ENCODE measurements at regions not wholly inside any gene's neighbourhood (a gene's known extent, or its start where the extent isn't known, plus 50 kb on each side); places are given as distances from the start of the nearest gene placed in this dataset.
"Not testable (repeated sequence)": the region's sequence is repeated elsewhere in the genome, so short reads cannot be mapped to it uniquely, and the experiment has no call there.

- in situ Hi-C loops (cut with MboI; ENCODE audit: low sequenced_read_pairs): no loop called here
- Histone ChIP-seq H2BK20ac (ENCODE audit: low read depth, low read length) (no peak overlapping the region), H2BK120ac (ENCODE audit: low read depth, low read length) (no peak overlapping the region), H3K9me1 (ENCODE audit: insufficient read depth, low read length) (no peaks in the 10 kb centered on the region), H3K9ac (ENCODE audit: low read depth, low read length) (no peak overlapping the region), H3K4me3 (ENCODE audit: insufficient read depth, low read depth, low read length) (no peak overlapping the region), H4K91ac (ENCODE audit: insufficient read depth, low read depth, low read length) (no peak overlapping the region), H3K4me1 (ENCODE audit: control insufficient read depth, insufficient read depth, low read length) (peaks cover 3% of the 10 kb centered on the region), H2AFZ (replicated peaks; ENCODE audit: low read length, poor library complexity) (no peak overlapping the region), H2BK5ac (ENCODE audit: low read depth, low read length, poor library complexity, severe bottlenecking) (no peak overlapping the region), H4K8ac (ENCODE audit: low read depth in 2 of 2, low read length in 2 of 2) (no peak overlapping the region), H3K4me2 (ENCODE audit: low read depth, low read length) (no peak overlapping the region), H3K4ac (ENCODE audit: low read depth, low read length) (no peak overlapping the region), H2AK5ac (ENCODE audit: low read depth, low read length) (no peak overlapping the region), H2AK9ac (replicated peaks; ENCODE audit: low read depth, low read length, poor library complexity) (no peak overlapping the region), H4K5ac (ENCODE audit: low read depth, low read length) (no peak overlapping the region), H3K79me1 (ENCODE audit: low read depth in 1 of 2, low read length in 2 of 2) (no peaks in the 10 kb centered on the region), H3K14ac (replicated peaks; ENCODE audit: low read depth, low read length) (no peak overlapping the region), H3K36me3 (ENCODE audit: control insufficient read depth, insufficient read depth, low read length) (no peaks in the 10 kb centered on the region), H3K27me3 (ENCODE audit: control insufficient read depth, insufficient read depth, low read length) (no peaks in the 10 kb centered on the region), H4K20me1 (ENCODE audit: insufficient read depth, low read length) (no peaks in the 10 kb centered on the region), H3K23ac (ENCODE audit: low read depth, low read length) (no peak overlapping the region), H3K9me3 (ENCODE audit: control insufficient read depth, insufficient read depth, low read length) (no peaks in the 10 kb centered on the region), H2BK15ac (ENCODE audit: low read depth, low read length) (no peak overlapping the region), H3K27ac (ENCODE audit: insufficient read depth, low read length) (no peak overlapping the region), H3K56ac (ENCODE audit: extremely low read depth, insufficient read depth, low read length) (no peak overlapping the region), H3K18ac (ENCODE audit: low read depth, low read length) (no peak overlapping the region)
- no peak for ATAC-seq (ENCODE audit: low read depth)
- dilution Hi-C loops (cut with HindIII; ENCODE audit: low sequenced_read_pairs, unreplicated experiment): no loop called here
- no peak for DNase-seq
- no peak for TF ChIP-seq POLR2A (IDR thresholded peaks at IDR 0.05; ENCODE audit: low read depth, low read length)
- TF ChIP-seq CHD1 (IDR thresholded peaks at IDR 0.05; ENCODE audit: low read depth, low read length): no peak
- no peak for TF ChIP-seq MAFK (IDR thresholded peaks at IDR 0.05; ENCODE audit: low read depth, low read length)
- TF ChIP-seq SMC3 (IDR thresholded peaks at IDR 0.05; ENCODE audit: low read depth, low read length): no peak
- no peak for TF ChIP-seq ELK1 (IDR thresholded peaks at IDR 0.05; ENCODE audit: borderline replicate concordance, low read depth, low read length)
- no peak for TF ChIP-seq BHLHE40 (IDR thresholded peaks at IDR 0.05; ENCODE audit: low read depth, low read length)
- no peak for TF ChIP-seq RCOR1 (IDR thresholded peaks at IDR 0.05; ENCODE audit: insufficient replicate concordance, low read length)
- intact Hi-C loops (cut with micrococcal nuclease): loop anchor here (1.0 kb wide), 1 partner anchor 11 kb away; no protein-coding TSS in a partner anchor
- CTCF ChIA-PET: no interaction called here
- POLR2A ChIA-PET (ENCODE audit: unreplicated experiment): no interaction called here
- WGBS, 2 experiments (ENCODE audit: extremely low coverage in 2 of 2, insufficient read length in 1 of 2): 100% methylated on average over 2 of the region's 5 CpGs; no CpG with 5 or more reads in 1 of the 2 experiments
- no TSS peak for BruUV-seq (replicated peaks)
Measured at GRCh38 chr15:35260941-35261340, 175.8 kb upstream of the NANOGP8 start.

DNA sequence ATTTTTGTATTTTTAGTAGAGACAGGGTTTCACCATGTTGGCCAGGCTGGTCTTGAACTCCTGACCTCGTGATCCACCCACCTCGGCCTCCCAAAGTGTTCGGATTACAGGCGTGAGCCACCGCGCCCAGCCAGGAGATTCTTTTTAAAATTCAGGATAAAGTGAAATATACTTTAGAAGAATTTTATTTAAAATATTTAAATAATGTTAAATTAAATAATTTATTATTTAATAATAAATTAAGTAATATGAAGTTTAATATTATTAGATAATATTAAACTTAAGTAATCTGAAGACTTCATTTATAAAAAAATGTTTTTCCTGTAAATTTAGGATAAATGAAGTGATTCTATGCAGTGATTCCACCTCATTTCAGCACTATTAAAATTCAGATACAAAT is 175.2 kb upstream of the NANOGP8 start:
- H3K4me2 ChIP-seq (ENCODE audit: low read depth, low read length); H2BK5ac ChIP-seq (ENCODE audit: low read depth, low read length, poor library complexity, severe bottlenecking); H4K8ac ChIP-seq (ENCODE audit: low read depth in 2 of 2, low read length in 2 of 2); H3K4me3 ChIP-seq (ENCODE audit: insufficient read depth, low read depth, low read length); H4K20me1 ChIP-seq (ENCODE audit: insufficient read depth, low read length); H3K14ac ChIP-seq (replicated peaks; ENCODE audit: low read depth, low read length); H2BK120ac ChIP-seq (ENCODE audit: low read depth, low read length); H3K9me3 ChIP-seq (ENCODE audit: control insufficient read depth, insufficient read depth, low read length); H3K56ac ChIP-seq (ENCODE audit: extremely low read depth, insufficient read depth, low read length); H3K79me1 ChIP-seq (ENCODE audit: low read depth in 1 of 2, low read length in 2 of 2); H3K4me1 ChIP-seq (ENCODE audit: control insufficient read depth, insufficient read depth, low read length); CTCF ChIA-PET; H2BK15ac ChIP-seq (ENCODE audit: low read depth, low read length); DNase-seq; H4K5ac ChIP-seq (ENCODE audit: low read depth, low read length); H3K36me3 ChIP-seq (ENCODE audit: control insufficient read depth, insufficient read depth, low read length); dilution Hi-C loops (cut with HindIII; ENCODE audit: low sequenced_read_pairs, unreplicated experiment); H2AK9ac ChIP-seq (replicated peaks; ENCODE audit: low read depth, low read length, poor library complexity); H3K9me1 ChIP-seq (ENCODE audit: insufficient read depth, low read length); ATAC-seq (ENCODE audit: low read depth); intact Hi-C loops (cut with micrococcal nuclease); POLR2A ChIA-PET (ENCODE audit: unreplicated experiment); H3K18ac ChIP-seq (ENCODE audit: low read depth, low read length); H3K9ac ChIP-seq (ENCODE audit: low read depth, low read length); H3K27me3 ChIP-seq (ENCODE audit: control insufficient read depth, insufficient read depth, low read length); H3K27ac ChIP-seq (ENCODE audit: insufficient read depth, low read length); H2BK20ac ChIP-seq (ENCODE audit: low read depth, low read length); H4K91ac ChIP-seq (ENCODE audit: insufficient read depth, low read depth, low read length); H2AFZ ChIP-seq (replicated peaks; ENCODE audit: low read length, poor library complexity); H2AK5ac ChIP-seq (ENCODE audit: low read depth, low read length); H3K4ac ChIP-seq (ENCODE audit: low read depth, low read length); in situ Hi-C loops (cut with MboI; ENCODE audit: low sequenced_read_pairs); H3K23ac ChIP-seq (ENCODE audit: low read depth, low read length); BruUV-seq (replicated peaks): not testable (repeated sequence)
- WGBS, 2 experiments (ENCODE audit: extremely low coverage in 2 of 2, insufficient read length in 1 of 2): no CpG with 5 or more reads among the region's 6 CpGs
